SH-SY5Y (cell line): ENCODE measurements at regions not wholly inside any gene's neighbourhood (a gene's known extent, or its start where the extent isn't known, plus 50 kb on each side); places are given as distances from the start of the nearest gene placed in this dataset.

Experiments
- GATA2 ChIP-seq: IDR thresholded peaks from 2 replicates; pipeline ENCODE4 v1.6.1; 2011; ENCODE audit warnings: mild to moderate bottlenecking, low read depth, low read length
- GATA3 ChIP-seq: IDR thresholded peaks from 2 replicates; pipeline ENCODE4 v1.6.1; 2011; ENCODE audit warnings: low read depth, mild to moderate bottlenecking, low read length, moderate library complexity

DNA sequence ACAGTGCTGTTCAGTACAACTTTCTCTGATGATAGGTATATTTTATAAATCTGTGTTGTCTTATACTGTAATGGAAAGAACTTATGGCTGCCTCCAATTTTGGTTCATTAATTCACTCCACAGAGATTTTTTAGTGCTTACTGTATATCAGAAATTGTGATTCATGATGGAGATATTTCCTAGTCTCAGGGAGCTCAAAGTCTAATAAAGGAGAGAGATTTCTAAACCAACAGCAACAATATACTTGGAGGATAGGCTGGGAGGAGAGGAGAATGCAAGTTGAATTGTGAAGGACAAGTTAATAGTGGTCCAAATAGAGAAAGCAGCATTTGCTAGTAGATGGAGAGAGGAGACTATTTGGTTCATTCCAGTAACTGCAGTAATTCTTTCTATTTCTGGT lies 63.5 kb downstream of the TANC2 start:
- TF ChIP-seq GATA3 (no peak), GATA2 (no peak)
